Uterus (tissue), 3 donors: ENCODE measurements at regions not wholly inside any gene's neighbourhood (a gene's known extent, or its start where the extent isn't known, plus 50 kb on each side); places are given as distances from the start of the nearest gene placed in this dataset.
A peak's percentile ranks its signal among the peaks of the same experiment; 100 is the strongest.

Experiments
- DNase-seq, 2 donors: peaks; one replicate each; pipeline ENCODE4 v3.0.0-alpha.2; 2019 to 2020
- H3K27ac ChIP-seq, 2 donors: fragments of 200-600 bp; sonication (generic); 1 replicate in 1 of 2; 2 replicates in 1 of 2; pipeline ENCODE4 v1.5.1; 2016 to 2018
- H3K27me3 ChIP-seq, 2 donors: fragments of 200-600 bp; sonication (generic); one replicate each; pipeline ENCODE4 v1.5.1; 2018 to 2019; ENCODE audit warnings: control low read depth in 1 of 2
- H3K36me3 ChIP-seq, 2 donors: fragments of 200-600 bp; sonication (generic); one replicate each; pipeline ENCODE4 v1.5.1; 2019; ENCODE audit warnings: control low read depth in 1 of 2
- H3K4me1 ChIP-seq, 2 donors: fragments of 200-600 bp; sonication (generic); one replicate each; pipeline ENCODE4 v1.5.1; 2018 to 2019; ENCODE audit warnings: control low read depth in 1 of 2
- H3K4me3 ChIP-seq, 2 donors: fragments of 200-600 bp; sonication (generic); 1 replicate in 1 of 2; 2 replicates in 1 of 2; pipeline ENCODE4 v1.5.1; 2018 to 2019; ENCODE audit warnings: mild to moderate bottlenecking in 1 of 2
- H3K9me3 ChIP-seq, 2 donors: fragments of 200-600 bp; sonication (generic); one replicate each; pipeline ENCODE4 v1.5.1; 2019; ENCODE audit warnings: control low read depth in 1 of 2
- CTCF ChIP-seq, 4 experiments: fragments of 200-600 bp in 2 of 4; fragments of 450-650 bp in 2 of 4; sonication (generic) in 2 of 4; IDR thresholded peaks; one replicate each; pipeline ENCODE4 v1.5.1; 2016 to 2019; ENCODE audit warnings: antibody characterized with exemption in 4 of 4, mild to moderate bottlenecking in 2 of 4, moderate library complexity in 1 of 4
- POLR2A ChIP-seq, 2 donors: fragments of 450-650 bp; IDR thresholded peaks; one replicate each; pipeline ENCODE4 v1.6.1; 2016; ENCODE audit warnings: antibody characterized with exemption in 2 of 2, mild to moderate bottlenecking in 1 of 2, moderate library complexity in 1 of 2
- intact Hi-C: fragments of 100-400 bp; cut with DNase I; formaldehyde crosslinking; loops from one replicate; pipeline ENCODE4 v1.15.1; 2023; ENCODE audit warnings: low total_unique reads
- donor health status: DM: yes; HTN: yes; CAD: no.

DNA sequence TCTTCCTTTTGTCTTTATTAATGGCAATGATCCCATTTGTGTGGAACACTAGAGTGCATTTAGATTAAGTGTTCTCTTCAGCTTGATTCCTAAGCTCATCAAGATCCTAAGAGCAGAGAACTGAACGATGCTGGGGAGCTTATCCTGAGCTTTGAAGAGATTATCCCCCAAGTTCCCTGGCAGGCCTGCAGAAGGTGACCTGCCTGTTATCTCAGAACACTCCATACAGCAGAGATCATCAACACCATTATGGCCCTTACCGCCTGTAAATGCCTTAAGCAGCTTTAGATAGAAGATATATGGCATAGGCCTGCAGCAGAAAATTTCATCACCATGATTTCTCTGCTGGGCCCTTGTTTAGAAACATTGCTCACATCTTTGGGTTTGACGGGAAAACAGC is 779.9 kb upstream of the MAP3K7 start:
- TF ChIP-seq POLR2A (IDR thresholded peaks at IDR 0.05) (no peak), CTCF (IDR thresholded peaks at IDR 0.05) (no peak)
- intact Hi-C loops, result no loop called here
- Histone ChIP-seq H3K9me3 (no peaks in the 10 kb centered on the region), H3K27me3 (no peaks in the 10 kb centered on the region), H3K36me3 (no peaks in the 10 kb centered on the region), H3K27ac (no peak overlapping the region), H3K4me3 (no peak overlapping the region), H3K4me1 (no peaks in the 10 kb centered on the region)
- DNase-seq, result no peak

- H3K4me1 ChIP-seq, result no peaks in the 10 kb centered on the region
- DNase-seq, result no peak
- intact Hi-C loops, result no loop called here
- no peak overlapping the region for H3K27ac ChIP-seq
- TF ChIP-seq CTCF (IDR thresholded peaks at IDR 0.05), result no peak
- TF ChIP-seq POLR2A (IDR thresholded peaks at IDR 0.05), result no peak
- no peaks in the 10 kb centered on the region for H3K36me3 ChIP-seq
- H3K4me3 ChIP-seq, result no peak overlapping the region
- H3K27me3 ChIP-seq, result no peaks in the 10 kb centered on the region
- no peaks in the 10 kb centered on the region for H3K9me3 ChIP-seq
Measured at GRCh38 chr6:91358986-91359385, 772.1 kb upstream of the MAP3K7 start.

DNA sequence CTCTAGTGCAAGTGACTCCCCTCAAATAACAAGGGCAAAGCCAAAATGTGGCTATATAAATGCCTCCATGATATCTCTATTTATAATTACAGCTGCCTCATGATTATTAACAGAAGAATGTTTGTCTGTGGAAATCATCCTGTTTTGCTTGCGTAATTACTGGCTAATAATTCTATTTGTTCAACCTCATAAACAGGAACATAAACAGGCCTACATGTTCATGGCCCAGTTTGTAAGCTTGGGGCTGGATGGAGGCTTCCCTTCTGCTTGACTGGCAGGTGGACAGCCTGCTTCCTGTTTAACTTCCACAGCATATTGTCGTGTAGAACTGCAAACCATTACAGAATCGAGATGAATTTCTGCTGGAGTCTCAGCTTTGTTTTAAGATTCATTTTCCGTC is 766.0 kb upstream of the MAP3K7 start:
- H3K27ac ChIP-seq, result peak overlapping the region; percentile 55 to 70
- no peaks in the 10 kb centered on the region for H3K27me3 ChIP-seq
- intact Hi-C loops, result no loop called here
- DNase-seq, result peak; percentile 22 to 45
- H3K36me3 ChIP-seq, result no peaks in the 10 kb centered on the region
- H3K4me1 ChIP-seq, result no peaks in the 10 kb centered on the region
- no peaks in the 10 kb centered on the region for H3K9me3 ChIP-seq
- TF ChIP-seq CTCF (IDR thresholded peaks at IDR 0.05), result no peak
- no peak overlapping the region for H3K4me3 ChIP-seq

DNA sequence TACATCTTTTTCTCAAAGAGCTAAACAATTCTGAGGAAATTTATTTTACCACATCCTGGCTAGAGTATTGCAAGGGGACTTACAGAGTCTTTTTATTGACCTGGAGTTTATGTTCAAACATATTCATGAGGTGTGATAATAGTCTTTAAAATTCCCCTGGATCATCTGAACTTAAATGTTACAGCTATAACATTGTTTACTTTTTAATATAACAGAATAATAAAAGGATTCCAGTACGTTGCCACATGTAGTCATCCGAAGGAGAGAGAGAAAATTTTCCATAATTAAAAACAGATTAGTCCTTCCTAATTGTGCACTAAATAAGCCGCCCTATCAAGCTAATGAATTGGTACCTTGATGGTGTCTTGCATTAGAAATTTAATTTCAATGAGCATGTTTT is 765.4 kb upstream of the MAP3K7 start:
- Histone ChIP-seq H3K27me3 (no peaks in the 10 kb centered on the region), H3K4me3 (no peak overlapping the region), H3K9me3 (no peaks in the 10 kb centered on the region), H3K36me3 (no peaks in the 10 kb centered on the region), H3K27ac (peak overlapping the region; percentile 55 to 70), H3K4me1 (no peaks in the 10 kb centered on the region)
- no peak for DNase-seq
- TF ChIP-seq POLR2A (IDR thresholded peaks at IDR 0.05) (no peak), CTCF (IDR thresholded peaks at IDR 0.05) (no peak)
- intact Hi-C loops, result no loop called here

- no peaks in the 10 kb centered on the region for H3K36me3 ChIP-seq
- H3K4me3 ChIP-seq, result no peak overlapping the region
- H3K27me3 ChIP-seq, result no peaks in the 10 kb centered on the region
- no peaks in the 10 kb centered on the region for H3K9me3 ChIP-seq
- TF ChIP-seq POLR2A (IDR thresholded peaks at IDR 0.05) (no peak), CTCF (IDR thresholded peaks at IDR 0.05) (no peak)
- intact Hi-C loops, result no loop called here
- DNase-seq, result no peak
- H3K27ac ChIP-seq, result no peak overlapping the region
- no peaks in the 10 kb centered on the region for H3K4me1 ChIP-seq
Measured at GRCh38 chr6:91350146-91350908, 763.5 kb upstream of the MAP3K7 start.
